Neural cell (in vitro differentiated cells): ENCODE measurements at regions not wholly inside any gene's neighbourhood (a gene's known extent, or its start where the extent isn't known, plus 50 kb on each side); places are given as distances from the start of the nearest gene placed in this dataset.
"Not testable (repeated sequence)": the region's sequence is repeated elsewhere in the genome, so short reads cannot be mapped to it uniquely, and the experiment has no call there.

ENCODE experiments used
- H2AFZ ChIP-seq: fragments of 200-600, 300-800 bp; sonication (generic), shearing (Covaris generic); 2 replicates; pipeline ENCODE4 v1.6.0; 2014; ENCODE audit warnings: low read depth, mild to moderate bottlenecking, antibody characterized with exemption, low read length, moderate library complexity
- H3F3A ChIP-seq: fragments of 200-600 bp; shearing (Covaris generic); 2 replicates; pipeline ENCODE4 v1.6.1; 2016; ENCODE audit warnings: mild to moderate bottlenecking, moderate library complexity, mixed read lengths, antibody characterized with exemption, low read length; ENCODE audit not compliant: insufficient read depth, poor library complexity, severe bottlenecking
- H3K27ac ChIP-seq: fragments of 200-600, 300-800 bp; sonication (generic), shearing (Covaris generic); 2 replicates; pipeline ENCODE4 v1.5.1; 2014; ENCODE audit warnings: mild to moderate bottlenecking, low read length, moderate library complexity
- H3K27me3 ChIP-seq: fragments of 300-800, 200-600 bp; sonication (generic), shearing (Covaris generic); 2 replicates; pipeline ENCODE4 v1.6.0; 2014; ENCODE audit warnings: mild to moderate bottlenecking, low read depth, low read length, moderate library complexity; ENCODE audit not compliant: insufficient read depth
- H3K36me3 ChIP-seq: fragments of 300-800, 200-600 bp; sonication (generic), shearing (Covaris generic); 2 replicates; pipeline ENCODE4 v1.5.1; 2014; ENCODE audit warnings: mild to moderate bottlenecking, antibody characterized with exemption, low read length, moderate library complexity; ENCODE audit not compliant: insufficient read depth
- H3K4me2 ChIP-seq: fragments of 300-800, 200-600 bp; sonication (generic), shearing (Covaris generic); 2 replicates; pipeline ENCODE4 v1.6.0; 2014; ENCODE audit warnings: mild to moderate bottlenecking, low read length
- H3K4me3 ChIP-seq: fragments of 300-800, 200-600 bp; sonication (generic), shearing (Covaris generic); 2 replicates; pipeline ENCODE4 v1.5.1; 2014; ENCODE audit warnings: mild to moderate bottlenecking, low read length, moderate library complexity
- H3K79me2 ChIP-seq: fragments of 200-600 bp; shearing (Covaris generic); replicated peaks from 2 replicates; pipeline ENCODE4 v1.6.0; 2014; ENCODE audit warnings: mild to moderate bottlenecking, low read length, moderate library complexity; ENCODE audit not compliant: insufficient read depth
- H3K9ac ChIP-seq: fragments of 300-800, 200-600 bp; sonication (generic), shearing (Covaris generic); 2 replicates; pipeline ENCODE4 v1.6.1; 2016; ENCODE audit warnings: mild to moderate bottlenecking, low read length, mixed read lengths
- H3K9me2 ChIP-seq: fragments of 200-600 bp; shearing (Covaris generic); 2 replicates; pipeline ENCODE4 v1.6.1; 2016; ENCODE audit warnings: mild to moderate bottlenecking, low read length, mixed read lengths; ENCODE audit not compliant: insufficient read depth
- H3K9me3 ChIP-seq: fragments of 200-600, 300-800 bp; sonication (generic), shearing (Covaris generic); 2 replicates; pipeline ENCODE4 v1.6.1; 2016; ENCODE audit warnings: mild to moderate bottlenecking, mixed run types, low read length, moderate library complexity, mixed read lengths
- H4K20me1 ChIP-seq: fragments of 200-600 bp; shearing (Covaris generic); 2 replicates; pipeline ENCODE4 v1.6.1; 2016; ENCODE audit warnings: mild to moderate bottlenecking, mixed run types; ENCODE audit not compliant: insufficient read depth
- EP300 ChIP-seq: fragments of 450-650 bp; conservative IDR thresholded peaks from 2 replicates; pipeline ENCODE4 v1.6.1; 2014; ENCODE audit warnings: antibody characterized with exemption, mild to moderate bottlenecking, moderate library complexity; ENCODE audit not compliant: poor library complexity, severe bottlenecking
- EZH2 ChIP-seq: fragments of 200-600, 300-800 bp; shearing (Covaris generic), sonication (generic); IDR thresholded peaks from 2 replicates; pipeline ENCODE4 v1.6.1; 2014; ENCODE audit warnings: antibody characterized with exemption, low read length, borderline replicate concordance, mild to moderate bottlenecking; ENCODE audit not compliant: insufficient read depth, poor library complexity, severe bottlenecking
- MXI1 ChIP-seq: fragments of 450-650 bp; conservative IDR thresholded peaks from 2 replicates; pipeline ENCODE4 v1.6.1; 2014; ENCODE audit warnings: antibody characterized with exemption, mild to moderate bottlenecking; ENCODE audit not compliant: poor library complexity, severe bottlenecking
- POLR2AphosphoS5 ChIP-seq: IDR thresholded peaks from 2 replicates; pipeline ENCODE4 v1.6.1; 2012
- RAD21 ChIP-seq: fragments of 450-650 bp; conservative IDR thresholded peaks from 2 replicates; pipeline ENCODE4 v1.6.1; 2014; ENCODE audit warnings: antibody characterized with exemption, mild to moderate bottlenecking, moderate library complexity
- SMC3 ChIP-seq: fragments of 450-650 bp; conservative IDR thresholded peaks from 2 replicates; pipeline ENCODE4 v1.6.1; 2014; ENCODE audit warnings: antibody characterized with exemption, mild to moderate bottlenecking, moderate library complexity; ENCODE audit not compliant: poor library complexity
- TAF1 ChIP-seq: IDR thresholded peaks from 2 replicates; pipeline ENCODE4 v1.6.1; 2012; ENCODE audit warnings: low read depth
- TF ChIP-seq, protein P1 (sequence below): fragments of 450-650 bp; IDR thresholded peaks from 2 replicates; pipeline ENCODE4 v1.5.1; 2014; ENCODE audit warnings: antibody characterized with exemption, mild to moderate bottlenecking, moderate library complexity; ENCODE audit not compliant: poor library complexity, severe bottlenecking
- TF ChIP-seq, protein P2 (sequence below): IDR thresholded peaks from 2 replicates; pipeline ENCODE4 v1.6.1; 2012; ENCODE audit warnings: borderline replicate concordance

DNA sequence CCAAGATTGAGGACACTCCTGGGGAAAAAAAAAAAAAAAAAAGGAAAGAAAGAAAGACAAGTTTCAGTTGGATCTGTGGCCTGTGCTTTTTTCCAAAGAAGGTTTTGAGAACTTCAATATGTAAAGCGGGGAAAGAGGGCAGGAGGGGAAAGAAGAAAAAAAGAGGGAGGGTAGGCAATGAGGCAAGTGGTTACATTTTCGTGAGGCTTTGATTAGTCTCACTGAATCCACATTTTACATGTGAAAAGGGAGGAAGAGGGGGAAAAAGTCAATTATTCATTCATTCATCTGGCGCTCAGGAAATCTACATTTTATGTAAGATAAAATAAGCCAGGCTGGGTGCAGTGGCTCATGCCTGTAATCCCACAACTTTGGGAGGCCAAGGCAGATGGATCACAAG, 315.2 kb upstream of the PAPPA start:
- no peaks in the 10 kb centered on the region for H3K79me2 ChIP-seq
- H3K9me2 ChIP-seq, result no peaks in the 10 kb centered on the region
- no peak overlapping the region for H3K27ac ChIP-seq
- H3F3A ChIP-seq, result no peaks in the 10 kb centered on the region
- no peak overlapping the region for H3K4me2 ChIP-seq
- H4K20me1 ChIP-seq, result no peaks in the 10 kb centered on the region
- TF ChIP-seq TAF1 (no peak), POLR2AphosphoS5 (no peak), SMC3 (no peak), RAD21 (no peak), EP300 (no peak), MXI1 (no peak), EZH2 (no peak)
- TF ChIP-seq, protein P1, sequence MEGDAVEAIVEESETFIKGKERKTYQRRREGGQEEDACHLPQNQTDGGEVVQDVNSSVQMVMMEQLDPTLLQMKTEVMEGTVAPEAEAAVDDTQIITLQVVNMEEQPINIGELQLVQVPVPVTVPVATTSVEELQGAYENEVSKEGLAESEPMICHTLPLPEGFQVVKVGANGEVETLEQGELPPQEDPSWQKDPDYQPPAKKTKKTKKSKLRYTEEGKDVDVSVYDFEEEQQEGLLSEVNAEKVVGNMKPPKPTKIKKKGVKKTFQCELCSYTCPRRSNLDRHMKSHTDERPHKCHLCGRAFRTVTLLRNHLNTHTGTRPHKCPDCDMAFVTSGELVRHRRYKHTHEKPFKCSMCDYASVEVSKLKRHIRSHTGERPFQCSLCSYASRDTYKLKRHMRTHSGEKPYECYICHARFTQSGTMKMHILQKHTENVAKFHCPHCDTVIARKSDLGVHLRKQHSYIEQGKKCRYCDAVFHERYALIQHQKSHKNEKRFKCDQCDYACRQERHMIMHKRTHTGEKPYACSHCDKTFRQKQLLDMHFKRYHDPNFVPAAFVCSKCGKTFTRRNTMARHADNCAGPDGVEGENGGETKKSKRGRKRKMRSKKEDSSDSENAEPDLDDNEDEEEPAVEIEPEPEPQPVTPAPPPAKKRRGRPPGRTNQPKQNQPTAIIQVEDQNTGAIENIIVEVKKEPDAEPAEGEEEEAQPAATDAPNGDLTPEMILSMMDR, result no peak
- TF ChIP-seq, protein P2, sequence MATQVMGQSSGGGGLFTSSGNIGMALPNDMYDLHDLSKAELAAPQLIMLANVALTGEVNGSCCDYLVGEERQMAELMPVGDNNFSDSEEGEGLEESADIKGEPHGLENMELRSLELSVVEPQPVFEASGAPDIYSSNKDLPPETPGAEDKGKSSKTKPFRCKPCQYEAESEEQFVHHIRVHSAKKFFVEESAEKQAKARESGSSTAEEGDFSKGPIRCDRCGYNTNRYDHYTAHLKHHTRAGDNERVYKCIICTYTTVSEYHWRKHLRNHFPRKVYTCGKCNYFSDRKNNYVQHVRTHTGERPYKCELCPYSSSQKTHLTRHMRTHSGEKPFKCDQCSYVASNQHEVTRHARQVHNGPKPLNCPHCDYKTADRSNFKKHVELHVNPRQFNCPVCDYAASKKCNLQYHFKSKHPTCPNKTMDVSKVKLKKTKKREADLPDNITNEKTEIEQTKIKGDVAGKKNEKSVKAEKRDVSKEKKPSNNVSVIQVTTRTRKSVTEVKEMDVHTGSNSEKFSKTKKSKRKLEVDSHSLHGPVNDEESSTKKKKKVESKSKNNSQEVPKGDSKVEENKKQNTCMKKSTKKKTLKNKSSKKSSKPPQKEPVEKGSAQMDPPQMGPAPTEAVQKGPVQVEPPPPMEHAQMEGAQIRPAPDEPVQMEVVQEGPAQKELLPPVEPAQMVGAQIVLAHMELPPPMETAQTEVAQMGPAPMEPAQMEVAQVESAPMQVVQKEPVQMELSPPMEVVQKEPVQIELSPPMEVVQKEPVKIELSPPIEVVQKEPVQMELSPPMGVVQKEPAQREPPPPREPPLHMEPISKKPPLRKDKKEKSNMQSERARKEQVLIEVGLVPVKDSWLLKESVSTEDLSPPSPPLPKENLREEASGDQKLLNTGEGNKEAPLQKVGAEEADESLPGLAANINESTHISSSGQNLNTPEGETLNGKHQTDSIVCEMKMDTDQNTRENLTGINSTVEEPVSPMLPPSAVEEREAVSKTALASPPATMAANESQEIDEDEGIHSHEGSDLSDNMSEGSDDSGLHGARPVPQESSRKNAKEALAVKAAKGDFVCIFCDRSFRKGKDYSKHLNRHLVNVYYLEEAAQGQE, result no peak
- H3K9me3 ChIP-seq, result no peaks in the 10 kb centered on the region
- no peak overlapping the region for H3K9ac ChIP-seq
- no peak overlapping the region for H3K4me3 ChIP-seq
- H2AFZ ChIP-seq, result no peak overlapping the region
- no peaks in the 10 kb centered on the region for H3K36me3 ChIP-seq
- no peaks in the 10 kb centered on the region for H3K27me3 ChIP-seq

DNA sequence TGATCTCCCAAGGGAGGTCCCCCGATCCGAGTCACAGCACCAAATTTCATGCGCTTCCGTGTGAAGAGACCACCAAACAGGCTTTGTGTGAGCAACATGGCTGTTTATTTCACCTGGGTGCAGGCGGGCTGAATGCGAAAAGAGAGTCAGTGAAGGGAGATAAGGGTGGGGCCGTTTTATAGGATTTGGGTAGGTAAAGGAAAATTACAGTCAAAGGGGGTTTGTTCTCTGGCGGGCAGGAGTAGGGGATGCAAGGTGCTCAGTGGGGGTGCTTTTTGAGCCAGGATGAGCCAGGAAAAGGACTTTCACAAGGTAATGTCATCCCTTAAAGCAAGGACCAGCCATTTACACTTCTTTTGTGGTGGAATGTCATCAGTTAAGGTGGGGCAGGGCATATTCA, 309.2 kb upstream of the PAPPA start:
- H3K9me2 ChIP-seq, H3K79me2 ChIP-seq, H3K9me3 ChIP-seq, H3K4me3 ChIP-seq, H3K36me3 ChIP-seq, H3K27me3 ChIP-seq, H3K9ac ChIP-seq, H3F3A ChIP-seq, H4K20me1 ChIP-seq, H3K4me2 ChIP-seq, H2AFZ ChIP-seq, H3K27ac ChIP-seq: not testable (repeated sequence)

DNA sequence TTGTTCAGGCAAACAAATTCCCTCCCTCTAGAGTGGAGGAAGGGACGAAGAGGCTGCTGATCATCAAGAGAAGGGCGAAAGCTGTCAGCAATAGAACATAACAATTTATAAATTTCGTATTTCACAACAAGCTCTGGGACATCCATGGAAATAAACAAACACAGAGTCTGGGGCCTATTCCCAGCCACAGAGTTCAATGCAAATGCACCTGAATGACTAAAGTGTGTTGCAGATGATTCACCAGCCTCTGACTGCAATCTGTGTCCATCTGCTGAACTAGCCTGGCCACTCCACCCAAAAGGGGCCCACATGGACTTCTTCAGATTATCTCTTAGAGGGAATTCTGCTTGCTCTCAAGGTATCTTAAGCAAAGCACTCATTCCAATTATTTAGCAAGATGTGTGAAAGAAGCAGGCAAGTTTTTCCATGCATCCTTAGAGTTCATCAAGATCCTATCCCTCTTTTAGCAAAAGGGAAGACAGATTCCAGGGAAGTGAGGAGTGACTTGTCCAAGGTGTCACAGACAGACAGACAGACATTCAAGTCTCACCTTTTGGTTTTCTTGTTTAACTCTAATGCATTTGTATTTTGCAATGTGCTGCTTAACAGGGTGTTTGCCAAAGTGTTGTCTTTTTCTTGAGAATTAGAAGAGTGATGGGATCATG, 307.8 kb upstream of the PAPPA start:
- Histone ChIP-seq H3K79me2 (no peaks in the 10 kb centered on the region), H3K36me3 (no peaks in the 10 kb centered on the region), H3K9me3 (no peaks in the 10 kb centered on the region), H3K4me2 (no peak overlapping the region), H3K27ac (no peak overlapping the region), H3K27me3 (no peaks in the 10 kb centered on the region), H3K4me3 (no peak overlapping the region), H4K20me1 (no peaks in the 10 kb centered on the region), H3K9ac (no peak overlapping the region), H3F3A (no peaks in the 10 kb centered on the region), H2AFZ (no peak overlapping the region), H3K9me2 (no peaks in the 10 kb centered on the region)
- TF ChIP-seq EP300 (no peak), SMC3 (no peak), MXI1 (no peak), RAD21 (no peak), EZH2 (no peak), POLR2AphosphoS5 (no peak), TAF1 (no peak)
- TF ChIP-seq, protein P1, result no peak
- TF ChIP-seq, protein P2, result no peak
